CD4-positive, alpha-beta T cell (primary cell): ENCODE measurements at regions not wholly inside any gene's neighbourhood (a gene's known extent, or its start where the extent isn't known, plus 50 kb on each side); places are given as distances from the start of the nearest gene placed in this dataset.

Experiments used
- ATAC-seq: fragments of 200-7000 bp; cut with Tn5 transposase; one replicate; pipeline ENCODE4 v1.10.0; 2022; ENCODE audit warnings: mild to moderate bottlenecking; ENCODE audit not compliant: poor library complexity
- CTCF ChIA-PET: fragments of 350-600 bp; sonication (Branson Sonifier 250); formaldehyde crosslinking; loops from one replicate; lab custom pipeline; 2021; ENCODE audit warnings: antibody characterized with exemption, inconsistent platforms; lab: Charles Lee
- POLR2A ChIA-PET: fragments of 350-600 bp; sonication (Branson Sonifier 250); formaldehyde crosslinking; loops from one replicate; lab custom pipeline; 2021; ENCODE audit warnings: antibody characterized with exemption, inconsistent platforms; lab: Charles Lee
- DNase-seq, 14 experiments: peaks; one replicate each; pipeline ENCODE4 v3.0.0-alpha.2; 2013 to 2020; ENCODE audit warnings: mixed read lengths in 2 of 14
- H3K27ac ChIP-seq, 2 donors: one replicate each; pipeline versions ENCODE4 v1.5.1 to v1.7.0; 2013; ENCODE audit warnings: low read length in 2 of 2, low read depth in 1 of 2, mild to moderate bottlenecking in 1 of 2
- H3K27me3 ChIP-seq, 2 experiments: 1 replicate in 1 of 2; 2 replicates in 1 of 2; pipeline versions ENCODE4 v1.6.1 to v1.7.0; 2013; ENCODE audit warnings: low read length in 2 of 2, control low read depth in 1 of 2, mild to moderate bottlenecking in 1 of 2, moderate library complexity in 1 of 2; ENCODE audit not compliant: insufficient read depth in 2 of 2, control insufficient read depth in 1 of 2
- H3K36me3 ChIP-seq: one replicate; pipeline ENCODE4 v1.6.1; 2013; ENCODE audit warnings: low read length, control low read depth; ENCODE audit not compliant: insufficient read depth
- H3K4me1 ChIP-seq: one replicate; pipeline ENCODE4 v1.6.1; 2013; ENCODE audit warnings: low read length, control low read depth; ENCODE audit not compliant: insufficient read depth
- H3K4me3 ChIP-seq: one replicate; pipeline ENCODE4 v1.5.1; 2013; ENCODE audit warnings: mild to moderate bottlenecking, low read length, moderate library complexity
- H3K9me3 ChIP-seq, 2 experiments: 1 replicate in 1 of 2; 2 replicates in 1 of 2; pipeline versions ENCODE4 v1.6.1 to v1.7.0; 2013; ENCODE audit warnings: low read length in 2 of 2, mild to moderate bottlenecking in 2 of 2, control low read depth in 1 of 2, moderate library complexity in 1 of 2; ENCODE audit not compliant: control insufficient read depth in 1 of 2, insufficient read depth in 1 of 2
- H3K27ac Mint-ChIP-seq: one replicate; pipeline ENCODE4 v1.8.0; 2020; ENCODE audit warnings: mixed read lengths
- H3K27me3 Mint-ChIP-seq: one replicate; pipeline ENCODE4 v1.8.0; 2021; ENCODE audit warnings: mixed read lengths
- H3K36me3 Mint-ChIP-seq: one replicate; pipeline ENCODE4 v1.8.0; 2021; ENCODE audit warnings: low read depth, mixed read lengths
- H3K4me1 Mint-ChIP-seq: one replicate; pipeline ENCODE4 v1.8.0; 2021; ENCODE audit warnings: low read depth, mixed read lengths
- H3K4me3 Mint-ChIP-seq: one replicate; pipeline ENCODE4 v1.8.0; 2020; ENCODE audit warnings: mild to moderate bottlenecking, mixed read lengths
- H3K9me3 Mint-ChIP-seq: one replicate; pipeline ENCODE4 v1.8.0; 2020; ENCODE audit warnings: mixed read lengths
- CTCF ChIP-seq: fragments of 200-600 bp; IDR thresholded peaks from one replicate; pipeline ENCODE4 v1.8.0; 2022; ENCODE audit warnings: antibody characterized with exemption, mild to moderate bottlenecking
- intact Hi-C, 2 experiments: fragments of 100-400 bp; cut with DNase I in 1 of 2; cut with micrococcal nuclease in 1 of 2; formaldehyde crosslinking; loops; one replicate each; pipeline versions ENCODE4 v1.15.1 to v1.9.0; 2023 to 2025; cut with DNase I, micrococcal nuclease

GRCh38 chr20:18977441-18977840 is 163.9 kb downstream of the SCP2D1 start:
- H3K4me3 Mint-ChIP-seq = no peak overlapping the region
- Histone ChIP-seq H3K4me1 (no peaks in the 10 kb centered on the region), H3K4me3 (no peak overlapping the region), H3K27ac (no peak overlapping the region), H3K36me3 (no peaks in the 10 kb centered on the region), H3K27me3 (no peaks in the 10 kb centered on the region), H3K9me3 (no peaks in the 10 kb centered on the region)
- TF ChIP-seq CTCF = no peak
- DNase-seq = no peak
- no peak overlapping the region for H3K27ac Mint-ChIP-seq
- intact Hi-C loops = no loop called here
- no peak for ATAC-seq
- no peaks in the 10 kb centered on the region for H3K27me3 Mint-ChIP-seq
- CTCF ChIA-PET = no interaction called here
- POLR2A ChIA-PET = no interaction called here
- H3K9me3 Mint-ChIP-seq = no peaks in the 10 kb centered on the region
- H3K4me1 Mint-ChIP-seq = no peaks in the 10 kb centered on the region
- H3K36me3 Mint-ChIP-seq = no peaks in the 10 kb centered on the region

GRCh38 chr20:18978311-18978710 is 164.7 kb downstream of the SCP2D1 start:
- no peaks in the 10 kb centered on the region for H3K4me1 ChIP-seq
- DNase-seq (no peak), ATAC-seq (no peak)
- Mint-ChIP-seq H3K36me3 (no peaks in the 10 kb centered on the region), H3K27ac (no peak overlapping the region), H3K9me3 (no peaks in the 10 kb centered on the region), H3K4me1 (no peaks in the 10 kb centered on the region), H3K27me3 (no peaks in the 10 kb centered on the region), H3K4me3 (no peak overlapping the region)
- TF ChIP-seq CTCF = no peak
- ChIA-PET POLR2A (no interaction called here), CTCF (no interaction called here)
- no peaks in the 10 kb centered on the region for H3K36me3 ChIP-seq
- intact Hi-C loops = no loop called here
- no peaks in the 10 kb centered on the region for H3K27me3 ChIP-seq
- H3K27ac ChIP-seq = no peak overlapping the region
- no peaks in the 10 kb centered on the region for H3K9me3 ChIP-seq
- no peak overlapping the region for H3K4me3 ChIP-seq

- Histone ChIP-seq H3K4me1 (no peaks in the 10 kb centered on the region), H3K36me3 (no peaks in the 10 kb centered on the region), H3K27ac (no peak overlapping the region), H3K27me3 (no peaks in the 10 kb centered on the region), H3K9me3 (no peaks in the 10 kb centered on the region), H3K4me3 (no peak overlapping the region)
- intact Hi-C loops = no loop called here
- DNase-seq = no peak
- ATAC-seq = no peak
- Mint-ChIP-seq H3K4me1 (no peaks in the 10 kb centered on the region), H3K27me3 (no peaks in the 10 kb centered on the region), H3K9me3 (no peaks in the 10 kb centered on the region), H3K4me3 (no peak overlapping the region), H3K36me3 (no peaks in the 10 kb centered on the region), H3K27ac (no peak overlapping the region)
- ChIA-PET POLR2A (no interaction called here), CTCF (no interaction called here)
- no peak for TF ChIP-seq CTCF
Measured at GRCh38 chr20:18979132-18979531, 165.5 kb downstream of the SCP2D1 start.
